ENCODE measurements at regions not wholly inside any gene's neighbourhood (a gene's known extent, or its start where the extent isn't known, plus 50 kb on each side); places are given as distances from the start of the nearest gene placed in this dataset.
"Not testable (repeated sequence)": the region's sequence is repeated elsewhere in the genome, so short reads cannot be mapped to it uniquely, and the experiment has no call there.

GRCh38 chr14:66009089-66009488 lies 477.1 kb upstream of the CCDC196 start:
- Mint-ChIP-seq H3K9me3 (peaks cover 5% of the 10 kb centered on the region), H3K36me3 (no peaks in the 10 kb centered on the region), H3K27ac (no peak overlapping the region), H3K4me3 (no peak overlapping the region), H3K4me1 (ENCODE audit: unreplicated experiment) (peaks cover 7% of the 10 kb centered on the region), H3K27me3 (peaks cover 3% of the 10 kb centered on the region)
- no peak for TF ChIP-seq CTCF (conservative IDR thresholded peaks at IDR 0.05)
- no peak for DNase-seq (ENCODE audit: extremely low spot score, unreplicated experiment)

- no peak overlapping the region for H3K27ac Mint-ChIP-seq
- H3K9me3 Mint-ChIP-seq = peaks cover 5% of the 10 kb centered on the region
- H3K27me3 Mint-ChIP-seq = peaks cover 3% of the 10 kb centered on the region
- H3K4me3 Mint-ChIP-seq = no peak overlapping the region
- no peak for DNase-seq (ENCODE audit: extremely low spot score, unreplicated experiment)
- peaks cover 7% of the 10 kb centered on the region for H3K4me1 Mint-ChIP-seq (ENCODE audit: unreplicated experiment)
- TF ChIP-seq CTCF (conservative IDR thresholded peaks at IDR 0.05) = no peak
- H3K36me3 Mint-ChIP-seq = no peaks in the 10 kb centered on the region
These were observed 475.5 kb upstream of the CCDC196 start for GRCh38 chr14:66010695-66011094.

- Mint-ChIP-seq H3K27ac (no peak overlapping the region), H3K4me1 (ENCODE audit: unreplicated experiment) (peaks cover 7% of the 10 kb centered on the region), H3K9me3 (peaks cover 5% of the 10 kb centered on the region), H3K4me3 (no peak overlapping the region), H3K36me3 (peaks cover 5% of the 10 kb centered on the region), H3K27me3 (peaks cover 5% of the 10 kb centered on the region)
- TF ChIP-seq CTCF (conservative IDR thresholded peaks at IDR 0.05) = no peak
- no peak for DNase-seq (ENCODE audit: extremely low spot score, unreplicated experiment)
These were observed 474.3 kb upstream of the CCDC196 start for GRCh38 chr14:66011855-66012254.

- H3K36me3 Mint-ChIP-seq; H3K4me1 Mint-ChIP-seq (ENCODE audit: unreplicated experiment); H3K9me3 Mint-ChIP-seq; H3K27me3 Mint-ChIP-seq; H3K27ac Mint-ChIP-seq; DNase-seq (ENCODE audit: extremely low spot score, unreplicated experiment); H3K4me3 Mint-ChIP-seq: not testable (repeated sequence)
These were observed 472.6 kb upstream of the CCDC196 start for GRCh38 chr14:66013607-66014006.

GRCh38 chr14:66015071-66015780 lies 470.9 kb upstream of the CCDC196 start:
- H3K9me3 Mint-ChIP-seq = peaks cover 5% of the 10 kb centered on the region
- no peaks in the 10 kb centered on the region for H3K4me1 Mint-ChIP-seq (ENCODE audit: unreplicated experiment)
- TF ChIP-seq CTCF (conservative IDR thresholded peaks at IDR 0.05) = no peak
- H3K27me3 Mint-ChIP-seq = peaks cover 4% of the 10 kb centered on the region
- no peak overlapping the region for H3K27ac Mint-ChIP-seq
- peaks cover 6% of the 10 kb centered on the region for H3K36me3 Mint-ChIP-seq
- H3K4me3 Mint-ChIP-seq = no peak overlapping the region
- no peak for DNase-seq (ENCODE audit: extremely low spot score, unreplicated experiment)

GRCh38 chr14:66017927-66018326 lies 468.2 kb upstream of the CCDC196 start:
- Mint-ChIP-seq H3K9me3 (no peaks in the 10 kb centered on the region), H3K27ac (no peak overlapping the region), H3K4me3 (no peak overlapping the region), H3K27me3 (peaks cover 4% of the 10 kb centered on the region), H3K4me1 (ENCODE audit: unreplicated experiment) (no peaks in the 10 kb centered on the region), H3K36me3 (peaks cover 6% of the 10 kb centered on the region)
- DNase-seq (ENCODE audit: extremely low spot score, unreplicated experiment) = no peak
- no peak for TF ChIP-seq CTCF (conservative IDR thresholded peaks at IDR 0.05)
